H1 (cell line): ENCODE measurements at regions not wholly inside any gene's neighbourhood (a gene's known extent, or its start where the extent isn't known, plus 50 kb on each side); places are given as distances from the start of the nearest gene placed in this dataset.

Experiments
- CTCF ChIA-PET: fragments of 300-600 bp; sonication (Branson Sonifier 250); formaldehyde crosslinking; loops from one replicate; lab custom pipeline; 2021; ENCODE audit not compliant: partially characterized antibody; lab: Charles Lee
- POLR2A ChIA-PET: fragments of 300-600 bp; sonication (Branson Sonifier 250); formaldehyde crosslinking; loops from one replicate; lab custom pipeline; 2021; ENCODE audit warnings: inconsistent platforms; ENCODE audit not compliant: partially characterized antibody; lab: Charles Lee
- DNase-seq, 2 experiments: peaks; one replicate each; pipeline versions ENCODE4 v3.0.0 to v3.0.0-alpha.2; 2010 to 2022; ENCODE audit warnings: low spot score in 2 of 2, low read depth in 1 of 2, mixed read lengths in 1 of 2
- FAIRE-seq: peaks from 2 replicates; lab custom pipeline; 2011; peaks lifted over from hg19 to GRCh38; lab: Jason Lieb, UNC
- H2AFZ ChIP-seq: 2 replicates; pipeline ENCODE4 v1.8.1; 2012; ENCODE audit warnings: low read length, inconsistent platforms
- H2AK5ac ChIP-seq: 2 replicates; pipeline ENCODE4 v1.6.1; 2013; ENCODE audit warnings: low read depth, low read length
- H2BK120ac ChIP-seq: replicated peaks from 2 replicates; pipeline ENCODE3; 2013; ENCODE audit warnings: low read depth, low read length, inconsistent platforms
- H2BK12ac ChIP-seq: 2 replicates; pipeline ENCODE4 v1.6.1; 2013; ENCODE audit warnings: low read depth, low read length
- H2BK15ac ChIP-seq: 2 replicates; pipeline ENCODE4 v1.6.1; 2013; ENCODE audit warnings: low read length
- H2BK20ac ChIP-seq: 2 replicates; pipeline ENCODE4 v1.6.1; 2013; ENCODE audit warnings: low read length
- H2BK5ac ChIP-seq: 2 replicates; pipeline ENCODE4 v1.6.1; 2013; ENCODE audit warnings: low read depth, low read length
- H3K14ac ChIP-seq: 2 replicates; pipeline ENCODE4 v1.6.1; 2013; ENCODE audit warnings: inconsistent platforms; ENCODE audit not compliant: insufficient read length
- H3K18ac ChIP-seq: 2 replicates; pipeline ENCODE4 v1.6.1; 2013; ENCODE audit warnings: low read length; ENCODE audit errors: extremely low read depth
- H3K23ac ChIP-seq: 2 replicates; pipeline ENCODE4 v1.6.1; 2013; ENCODE audit warnings: inconsistent platforms; ENCODE audit not compliant: insufficient read length
- H3K23me2 ChIP-seq: 2 replicates; pipeline ENCODE4 v1.6.1; 2013; ENCODE audit warnings: low read depth, low read length
- H3K27ac ChIP-seq: 2 replicates; pipeline ENCODE4 v1.6.1; 2011; ENCODE audit warnings: low read depth, low read length, inconsistent platforms
- H3K27me3 ChIP-seq, 4 experiments: replicated peaks in 1 of 4; 1 replicate in 1 of 4; 2 replicates in 3 of 4; pipeline versions ENCODE4 v1.6.1 to v1.8.1; 2011 to 2013; ENCODE audit warnings: low read length in 3 of 4, mild to moderate bottlenecking in 3 of 4, inconsistent platforms in 2 of 4, mixed read lengths in 2 of 4, moderate library complexity in 1 of 4; ENCODE audit not compliant: control insufficient read depth in 3 of 4, insufficient read depth in 3 of 4; ENCODE audit errors: extremely low read depth in 1 of 4
- H3K36me3 ChIP-seq, 4 experiments: 2 replicates each; pipeline versions ENCODE4 v1.6.1 to v1.8.1; 2011 to 2013; ENCODE audit warnings: mild to moderate bottlenecking in 4 of 4, low read length in 3 of 4, moderate library complexity in 2 of 4, control low read depth in 1 of 4, inconsistent platforms in 1 of 4; ENCODE audit not compliant: insufficient read depth in 4 of 4, control insufficient read depth in 2 of 4
- H3K4ac ChIP-seq: replicated peaks from 2 replicates; pipeline ENCODE3; 2013; ENCODE audit warnings: low read length, low read depth, mixed read lengths, inconsistent platforms; ENCODE audit not compliant: insufficient read length
- H3K4me1 ChIP-seq, 4 experiments: replicated peaks in 1 of 4; 1 replicate in 1 of 4; 2 replicates in 3 of 4; pipeline versions ENCODE4 v1.6.1 to v1.8.1; 2011 to 2013; ENCODE audit warnings: low read length in 3 of 4, inconsistent platforms in 2 of 4, mixed read lengths in 1 of 4; ENCODE audit not compliant: insufficient read depth in 4 of 4, control insufficient read depth in 3 of 4
- H3K4me2 ChIP-seq, 2 experiments: 2 replicates each; pipeline versions ENCODE4 v1.6.1 to v1.8.1; 2011 to 2013; ENCODE audit warnings: low read depth in 2 of 2, low read length in 2 of 2, control low read depth in 1 of 2, inconsistent platforms in 1 of 2, mild to moderate bottlenecking in 1 of 2; ENCODE audit not compliant: insufficient read depth in 1 of 2
- H3K4me3 ChIP-seq, 4 experiments: fragments of 200-600, 300-600 bp in 1 of 4; sonication (generic), shearing (Covaris generic), sonication (Bioruptor Twin) in 1 of 4; 2 replicates each; pipeline versions ENCODE4 v1.5.1 to v1.8.1; 2011 to 2016; ENCODE audit warnings: low read length in 4 of 4, low read depth in 3 of 4, control low read depth in 2 of 4, inconsistent platforms in 2 of 4, mild to moderate bottlenecking in 2 of 4, mixed read lengths in 1 of 4, moderate library complexity in 1 of 4; ENCODE audit not compliant: insufficient read depth in 2 of 4; ENCODE audit errors: extremely low read depth in 1 of 4
- H3K56ac ChIP-seq: replicated peaks from 2 replicates; pipeline ENCODE3; 2013; ENCODE audit warnings: low read depth, mild to moderate bottlenecking, mixed read lengths, low read length, inconsistent platforms; ENCODE audit not compliant: insufficient read length
- H3K79me1 ChIP-seq: 2 replicates; pipeline ENCODE4 v1.6.1; 2013; ENCODE audit warnings: low read depth, low read length, control low read depth
- H3K79me2 ChIP-seq, 2 experiments: 2 replicates each; pipeline versions ENCODE4 v1.6.1 to v1.8.1; 2012 to 2013; ENCODE audit warnings: low read length in 2 of 2, mild to moderate bottlenecking in 2 of 2, inconsistent platforms in 1 of 2; ENCODE audit not compliant: insufficient read depth in 2 of 2, control insufficient read depth in 1 of 2
- H3K9ac ChIP-seq, 4 experiments: replicated peaks in 1 of 4; 1 replicate in 1 of 4; 2 replicates in 3 of 4; pipeline versions ENCODE4 v1.6.1 to v1.8.1; 2011 to 2013; ENCODE audit warnings: low read depth in 3 of 4, low read length in 3 of 4, control low read depth in 2 of 4, mild to moderate bottlenecking in 2 of 4, moderate library complexity in 2 of 4, inconsistent platforms in 1 of 4; ENCODE audit errors: extremely low read depth in 1 of 4
- H3K9me3 ChIP-seq, 2 experiments: 2 replicates each; pipeline versions ENCODE4 v1.6.1 to v1.8.1; 2012 to 2013; ENCODE audit warnings: mild to moderate bottlenecking in 2 of 2, moderate library complexity in 2 of 2, control low read depth in 1 of 2, inconsistent platforms in 1 of 2, low read depth in 1 of 2, low read length in 1 of 2, mixed read lengths in 1 of 2; ENCODE audit not compliant: insufficient read depth in 2 of 2
- H4K20me1 ChIP-seq, 2 experiments: replicated peaks in 1 of 2; 2 replicates each; pipeline versions ENCODE3 to v1.8.1; 2011 to 2013; ENCODE audit warnings: inconsistent platforms in 2 of 2, low read length in 2 of 2, mild to moderate bottlenecking in 1 of 2; ENCODE audit not compliant: insufficient read depth in 2 of 2, control insufficient read depth in 1 of 2
- H4K5ac ChIP-seq: 2 replicates; pipeline ENCODE4 v1.6.1; 2013; ENCODE audit warnings: low read length, low read depth, mixed read lengths, inconsistent platforms; ENCODE audit not compliant: insufficient read length
- H4K8ac ChIP-seq: 2 replicates; pipeline ENCODE4 v1.8.0; 2013; ENCODE audit warnings: mild to moderate bottlenecking, moderate library complexity, low read length, inconsistent platforms; ENCODE audit not compliant: insufficient read depth; ENCODE audit errors: extremely low read depth
- H4K91ac ChIP-seq: replicated peaks from 2 replicates; pipeline ENCODE3; 2013; ENCODE audit warnings: low read length, mixed read lengths, inconsistent platforms; ENCODE audit not compliant: insufficient read length
- ATF2 ChIP-seq: IDR thresholded peaks from 2 replicates; pipeline ENCODE4 v1.6.1; 2012; ENCODE audit warnings: low read length, inconsistent platforms
- CEBPB ChIP-seq: IDR thresholded peaks from 2 replicates; pipeline ENCODE4 v1.6.1; 2012; ENCODE audit warnings: low read depth, low read length
- CREB1 ChIP-seq: IDR thresholded peaks from 2 replicates; pipeline ENCODE4 v1.6.1; 2012; ENCODE audit warnings: inconsistent platforms
- FOSL1 ChIP-seq: IDR thresholded peaks from 2 replicates; pipeline ENCODE4 v1.6.1; 2011; ENCODE audit warnings: mild to moderate bottlenecking, low read depth, low read length, moderate library complexity; ENCODE audit not compliant: insufficient read depth
- KDM4A ChIP-seq: IDR thresholded peaks from one replicate; pipeline ENCODE4 v1.7.1; 2012; ENCODE audit warnings: low read depth, mild to moderate bottlenecking, moderate library complexity, low read length, inconsistent platforms; ENCODE audit not compliant: severe bottlenecking
- MAFK ChIP-seq: IDR thresholded peaks from 2 replicates; pipeline ENCODE4 v1.6.1; 2012; ENCODE audit warnings: low read depth, mild to moderate bottlenecking, improper control_type of control experiment, low read length
- MAX ChIP-seq: IDR thresholded peaks from 2 replicates; pipeline ENCODE4 v1.6.1; 2012; ENCODE audit warnings: inconsistent platforms
- RFX5 ChIP-seq: IDR thresholded peaks from 2 replicates; pipeline ENCODE4 v1.6.1; 2011; ENCODE audit warnings: low read depth, low read length, improper control_type of control experiment, borderline replicate concordance
- RXRA ChIP-seq: IDR thresholded peaks from 2 replicates; pipeline ENCODE4 v1.6.1; 2011; ENCODE audit warnings: low read depth, mild to moderate bottlenecking, low read length, moderate library complexity; ENCODE audit not compliant: insufficient read depth
- SAP30 ChIP-seq: fragments of 300-600 bp; sonication (generic); IDR thresholded peaks from 2 replicates; pipeline ENCODE4 v1.7.1; 2012; ENCODE audit warnings: low read length, moderate library complexity, mild to moderate bottlenecking, inconsistent platforms; ENCODE audit not compliant: insufficient read depth, insufficient replicate concordance
- SRF ChIP-seq: IDR thresholded peaks from 2 replicates; pipeline ENCODE4 v1.6.1; 2011; ENCODE audit warnings: mild to moderate bottlenecking, low read depth, low read length, moderate library complexity
- SUZ12 ChIP-seq: fragments of 200-600 bp; sonication (generic); IDR thresholded peaks from 2 replicates; pipeline ENCODE4 v1.6.1; 2012; ENCODE audit warnings: mild to moderate bottlenecking, inconsistent platforms, low read length, moderate library complexity, mixed read lengths
- TCF12 ChIP-seq: IDR thresholded peaks from 2 replicates; pipeline ENCODE4 v1.6.1; 2011; ENCODE audit warnings: low read depth, mild to moderate bottlenecking, low read length
- WGBS, 2 experiments: shearing (Covaris generic) in 1 of 2; methylation state at CpG; one replicate each; pipeline versions ENCODE4 v1.1.6 to v1.1.7; 2013 to 2015; ENCODE audit warnings: low lambda C conversion rate in 2 of 2, mixed read lengths in 2 of 2, inconsistent platforms in 1 of 2, low coverage in 1 of 2, missing lambda C conversion rate in 1 of 2; ENCODE audit not compliant: insufficient replicate concordance in 2 of 2, insufficient coverage in 1 of 2, insufficient read length in 1 of 2; ENCODE audit errors: extremely low coverage in 1 of 2, missing lambda C conversion rate in 1 of 2; 5-methylcytosine and 5-hydroxymethylcytosine counted together

- Histone ChIP-seq H3K36me3 (no peaks in the 10 kb centered on the region), H3K79me2 (no peaks in the 10 kb centered on the region), H3K56ac (no peak overlapping the region), H3K14ac (no peak overlapping the region), H2BK12ac (no peak overlapping the region), H3K9me3 (no peaks in the 10 kb centered on the region), H3K4me2 (no peak overlapping the region), H4K20me1 (no peaks in the 10 kb centered on the region), H3K27me3 (no peaks in the 10 kb centered on the region), H3K27ac (no peak overlapping the region), H3K4me1 (no peaks in the 10 kb centered on the region), H4K8ac (no peak overlapping the region), H3K4me3 (no peak overlapping the region), H2BK5ac (no peak overlapping the region), H2AK5ac (no peak overlapping the region), H2AFZ (no peak overlapping the region), H3K18ac (no peak overlapping the region), H3K79me1 (no peaks in the 10 kb centered on the region), H3K4ac (no peak overlapping the region), H4K5ac (no peak overlapping the region), H4K91ac (no peak overlapping the region), H2BK120ac (no peak overlapping the region), H2BK15ac (no peak overlapping the region), H3K23me2 (no peaks in the 10 kb centered on the region), H2BK20ac (no peak overlapping the region), H3K9ac (no peak overlapping the region), H3K23ac (no peak overlapping the region)
- ChIA-PET CTCF (no interaction called here), POLR2A (no interaction called here)
- FAIRE-seq (no peak), DNase-seq (no peak)
- 61% methylated on average over 2 of the region's 2 CpGs; no CpG with 5 or more reads in 1 of the 2 experiments for WGBS, 2 experiments
- TF ChIP-seq MAFK (no peak), SUZ12 (no peak), CEBPB (no peak), RXRA (no peak), TCF12 (no peak), CREB1 (no peak), MAX (no peak), RFX5 (no peak), ATF2 (no peak), SRF (no peak), KDM4A (no peak), SAP30 (no peak), FOSL1 (no peak)
Observed at GRCh38 chr20:47843886-47844567, 58.7 kb upstream of the SULF2 start.
